GM12864 (cell line): ENCODE measurements at regions not wholly inside any gene's neighbourhood (a gene's known extent, or its start where the extent isn't known, plus 50 kb on each side); places are given as distances from the start of the nearest gene placed in this dataset.

Experiments used
- DNase-seq: peaks from one replicate; pipeline ENCODE4 v3.0.0-alpha.2; 2011; ENCODE audit warnings: low read depth
- H3K4me3 ChIP-seq: 2 replicates; pipeline ENCODE4 v1.5.1; 2011; ENCODE audit warnings: mild to moderate bottlenecking, low read depth, low read length, control low read depth
- TF ChIP-seq, protein P1 (sequence below): IDR thresholded peaks from 2 replicates; pipeline ENCODE4 v1.5.1; 2011; ENCODE audit warnings: low read depth, mild to moderate bottlenecking, moderate library complexity, low read length, control low read depth, inconsistent platforms; ENCODE audit errors: missing control alignments

DNA sequence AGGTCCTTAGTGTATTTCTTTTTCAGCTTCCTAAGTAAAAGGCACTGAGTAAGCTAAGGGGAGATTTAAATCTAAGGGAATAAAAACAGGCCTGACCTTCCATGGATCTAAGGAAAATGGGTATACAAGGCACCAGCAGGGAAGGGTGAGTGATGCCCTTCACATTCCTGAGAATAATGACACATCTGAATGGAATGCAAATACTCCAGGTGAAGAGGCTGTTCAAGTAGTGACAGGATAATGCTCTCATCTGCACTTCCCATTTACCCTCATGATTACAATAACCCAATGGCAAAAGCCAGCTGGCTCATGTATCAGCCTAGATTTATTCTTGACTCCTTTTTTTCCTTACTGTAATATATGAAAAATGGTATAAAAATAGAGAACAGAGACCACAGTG is 216.2 kb upstream of the ACTBL2 start:
- TF ChIP-seq, protein P1, sequence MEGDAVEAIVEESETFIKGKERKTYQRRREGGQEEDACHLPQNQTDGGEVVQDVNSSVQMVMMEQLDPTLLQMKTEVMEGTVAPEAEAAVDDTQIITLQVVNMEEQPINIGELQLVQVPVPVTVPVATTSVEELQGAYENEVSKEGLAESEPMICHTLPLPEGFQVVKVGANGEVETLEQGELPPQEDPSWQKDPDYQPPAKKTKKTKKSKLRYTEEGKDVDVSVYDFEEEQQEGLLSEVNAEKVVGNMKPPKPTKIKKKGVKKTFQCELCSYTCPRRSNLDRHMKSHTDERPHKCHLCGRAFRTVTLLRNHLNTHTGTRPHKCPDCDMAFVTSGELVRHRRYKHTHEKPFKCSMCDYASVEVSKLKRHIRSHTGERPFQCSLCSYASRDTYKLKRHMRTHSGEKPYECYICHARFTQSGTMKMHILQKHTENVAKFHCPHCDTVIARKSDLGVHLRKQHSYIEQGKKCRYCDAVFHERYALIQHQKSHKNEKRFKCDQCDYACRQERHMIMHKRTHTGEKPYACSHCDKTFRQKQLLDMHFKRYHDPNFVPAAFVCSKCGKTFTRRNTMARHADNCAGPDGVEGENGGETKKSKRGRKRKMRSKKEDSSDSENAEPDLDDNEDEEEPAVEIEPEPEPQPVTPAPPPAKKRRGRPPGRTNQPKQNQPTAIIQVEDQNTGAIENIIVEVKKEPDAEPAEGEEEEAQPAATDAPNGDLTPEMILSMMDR, result no peak
- H3K4me3 ChIP-seq, result no peak overlapping the region
- DNase-seq, result no peak

DNA sequence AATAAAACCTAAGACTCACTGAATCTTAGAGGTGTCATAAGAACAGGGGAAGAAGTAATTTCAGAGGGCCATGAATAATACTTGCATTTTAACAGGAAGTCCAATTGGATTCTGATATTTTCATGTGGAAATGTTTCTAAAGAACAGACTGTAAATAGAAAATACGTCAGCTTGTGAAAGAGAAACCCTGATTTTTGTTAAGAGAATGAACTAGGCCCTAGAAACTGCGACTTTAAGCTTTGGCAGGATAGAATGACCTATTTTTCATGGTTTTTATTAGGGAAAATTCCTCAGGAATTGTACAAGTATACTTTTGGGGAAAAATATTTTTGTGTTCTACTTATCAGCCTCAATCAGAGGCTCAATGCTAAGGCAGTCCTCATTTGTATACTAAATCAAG is 215.5 kb upstream of the ACTBL2 start:
- no peak overlapping the region for H3K4me3 ChIP-seq
- TF ChIP-seq, protein P1, result no peak
- DNase-seq, result no peak

DNA sequence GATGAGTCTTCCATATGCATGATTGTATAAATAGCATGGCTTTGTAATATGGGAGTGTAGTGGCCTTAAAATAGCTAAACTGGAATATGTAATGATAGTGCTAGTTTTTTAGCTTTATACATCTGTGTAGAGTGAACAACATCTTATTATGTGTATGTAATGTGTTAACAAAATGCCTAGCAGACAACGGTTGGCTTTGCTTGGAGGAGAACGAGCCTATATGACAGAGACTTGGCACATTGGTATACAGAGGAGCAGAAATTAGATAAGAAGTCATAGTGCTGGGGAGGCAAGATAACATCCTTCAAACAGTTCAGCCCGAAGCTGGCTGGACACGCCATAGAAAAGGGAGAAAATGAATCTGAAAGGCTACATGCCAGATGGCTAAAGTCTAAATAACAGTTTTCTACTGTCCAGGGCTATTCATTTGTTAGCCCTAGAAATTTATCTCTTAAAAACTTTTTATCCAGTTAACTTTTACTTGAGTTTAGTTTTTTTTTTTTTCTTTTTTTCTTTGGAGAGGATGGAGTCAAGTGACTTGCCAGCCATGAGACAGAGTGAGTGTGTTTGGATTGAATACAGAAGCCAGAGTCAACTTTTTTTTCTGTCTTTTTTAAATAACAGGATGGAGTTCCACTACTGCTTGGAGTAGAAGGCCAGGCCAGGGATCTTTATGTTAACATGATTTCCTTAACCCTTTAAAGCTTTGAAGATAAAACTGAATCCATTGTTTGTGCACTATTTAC is 214.4 kb upstream of the ACTBL2 start:
- DNase-seq, result no peak
- TF ChIP-seq, protein P1, result no peak
- no peak overlapping the region for H3K4me3 ChIP-seq

DNA sequence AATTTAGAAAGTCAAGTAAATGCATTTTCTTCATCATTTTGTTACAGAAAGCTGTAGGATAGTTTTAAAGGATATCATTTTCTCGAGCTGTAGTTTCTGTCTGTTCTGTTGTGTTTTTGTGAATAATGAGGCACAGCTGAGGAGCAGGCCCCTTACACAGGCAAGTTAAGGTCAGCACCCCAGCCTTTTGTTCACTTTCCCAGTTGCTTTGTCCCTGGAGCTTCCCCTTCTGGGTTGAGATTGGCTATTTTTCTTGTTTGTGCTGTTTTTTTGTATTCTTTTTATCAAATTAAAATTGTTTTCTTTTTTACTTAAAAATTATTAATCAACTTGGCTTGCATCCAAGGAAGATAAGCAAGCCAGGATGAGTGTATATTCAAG is 213.8 kb upstream of the ACTBL2 start:
- TF ChIP-seq, protein P1, result no peak
- no peak for DNase-seq
- no peak overlapping the region for H3K4me3 ChIP-seq

DNA sequence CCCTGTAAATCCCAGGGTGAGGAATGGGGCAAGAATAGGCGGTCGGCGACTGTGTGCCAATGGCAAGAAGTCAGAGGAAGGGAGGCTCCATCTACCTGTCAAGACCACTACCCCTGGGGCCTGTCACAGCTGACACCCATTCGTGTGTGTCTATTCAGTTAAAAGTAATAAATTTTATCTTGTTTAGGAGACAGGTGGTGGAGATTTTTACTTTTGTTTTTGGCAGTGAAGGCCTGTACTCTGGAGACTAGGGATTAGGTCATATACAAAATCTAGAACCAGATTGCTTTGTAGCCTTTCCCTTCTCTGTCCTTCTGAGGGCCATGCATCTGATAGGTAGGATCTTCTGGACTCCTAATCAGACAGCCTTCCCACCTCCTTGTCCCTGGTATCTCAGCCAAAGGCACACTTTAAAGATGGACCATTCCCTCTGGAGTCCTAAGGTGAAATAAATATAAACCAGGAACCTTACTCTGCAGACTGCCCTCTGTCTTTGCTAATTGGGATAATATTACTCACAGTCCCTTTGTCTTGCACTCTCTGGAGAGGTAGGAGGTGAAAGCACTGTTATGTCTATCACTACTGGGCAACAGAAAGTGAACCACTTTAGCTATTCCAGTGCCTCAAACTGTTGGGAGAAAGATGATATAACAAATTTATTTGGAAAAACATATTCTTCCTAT is 213.2 kb upstream of the ACTBL2 start:
- no peak overlapping the region for H3K4me3 ChIP-seq
- TF ChIP-seq, protein P1, result no peak
- DNase-seq, result no peak

DNA sequence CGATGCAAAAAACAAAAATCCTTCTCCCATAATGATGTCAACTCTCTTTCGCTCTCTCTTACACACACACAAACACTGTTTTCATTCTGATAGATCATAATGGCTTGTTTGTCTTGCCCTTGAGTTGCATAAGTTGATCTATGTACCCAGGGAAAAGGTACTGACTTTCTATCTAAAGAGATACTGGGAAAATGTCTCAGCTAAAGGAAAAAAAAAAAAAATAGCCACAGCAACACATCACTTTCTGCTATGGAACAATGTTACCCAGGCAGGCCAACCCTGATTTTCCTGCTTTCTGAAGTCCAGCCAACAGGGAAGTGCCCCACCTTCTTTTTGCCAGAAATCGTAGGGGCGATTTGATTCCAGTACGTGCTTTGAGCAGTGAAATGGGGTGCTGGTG is 212.6 kb upstream of the ACTBL2 start:
- TF ChIP-seq, protein P1, result no peak
- DNase-seq, result no peak

More for the DNA sequence above, 212.6 kb upstream of the ACTBL2 start:
- H3K4me3 ChIP-seq, result no peak overlapping the region
